DND-41 (cell line): ENCODE measurements at regions not wholly inside any gene's neighbourhood (a gene's known extent, or its start where the extent isn't known, plus 50 kb on each side); places are given as distances from the start of the nearest gene placed in this dataset.

Experiments used
- EZH2 ChIP-seq: IDR thresholded peaks from 3 replicates; pipeline ENCODE4 v1.6.1; 2012; ENCODE audit warnings: borderline replicate concordance, low read depth, mild to moderate bottlenecking, moderate library complexity, low read length, inconsistent platforms; ENCODE audit not compliant: severe bottlenecking
- TF ChIP-seq, protein P1 (sequence below): IDR thresholded peaks from 2 replicates; pipeline ENCODE4 v1.5.1; 2012; ENCODE audit warnings: borderline replicate concordance, low read length, moderate library complexity, mild to moderate bottlenecking; ENCODE audit not compliant: poor library complexity, severe bottlenecking; ENCODE audit errors: extremely low read depth

DNA sequence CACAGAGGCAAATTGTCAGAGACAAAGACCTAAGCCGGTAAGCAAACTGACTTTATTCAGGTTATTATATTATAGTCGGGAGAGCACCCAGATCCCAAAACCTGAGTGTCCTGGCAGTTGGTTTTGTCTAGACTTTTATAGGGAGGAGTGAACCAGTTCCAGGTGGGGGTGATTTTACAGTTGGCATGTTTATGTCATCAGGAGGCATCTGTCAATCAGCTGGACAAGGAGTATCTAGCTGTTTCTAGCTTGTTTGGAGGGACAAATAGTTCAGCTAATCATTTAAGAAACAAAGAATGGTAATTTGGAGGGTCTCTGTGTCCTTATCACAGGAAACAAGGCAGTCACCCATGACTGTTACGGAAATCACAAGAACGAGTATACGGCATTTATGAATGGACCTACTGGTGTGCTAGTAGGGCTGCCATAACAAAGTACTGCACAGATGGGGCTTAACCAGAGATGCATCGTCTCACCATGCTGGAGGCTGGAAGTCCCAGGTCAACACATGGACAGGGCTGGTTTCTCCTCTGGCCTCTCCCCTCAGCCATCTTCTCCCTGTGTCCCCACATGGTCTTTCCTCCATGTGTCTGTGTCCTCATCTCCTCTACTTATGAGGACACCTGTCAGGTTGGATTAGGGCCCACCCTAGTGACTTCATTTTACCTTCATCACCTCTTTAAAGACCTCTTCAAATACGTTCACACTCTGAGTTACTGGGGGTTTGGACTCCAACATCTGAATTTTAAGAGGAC lies 122.7 kb downstream of the LY86 start:
- TF ChIP-seq, protein P1, sequence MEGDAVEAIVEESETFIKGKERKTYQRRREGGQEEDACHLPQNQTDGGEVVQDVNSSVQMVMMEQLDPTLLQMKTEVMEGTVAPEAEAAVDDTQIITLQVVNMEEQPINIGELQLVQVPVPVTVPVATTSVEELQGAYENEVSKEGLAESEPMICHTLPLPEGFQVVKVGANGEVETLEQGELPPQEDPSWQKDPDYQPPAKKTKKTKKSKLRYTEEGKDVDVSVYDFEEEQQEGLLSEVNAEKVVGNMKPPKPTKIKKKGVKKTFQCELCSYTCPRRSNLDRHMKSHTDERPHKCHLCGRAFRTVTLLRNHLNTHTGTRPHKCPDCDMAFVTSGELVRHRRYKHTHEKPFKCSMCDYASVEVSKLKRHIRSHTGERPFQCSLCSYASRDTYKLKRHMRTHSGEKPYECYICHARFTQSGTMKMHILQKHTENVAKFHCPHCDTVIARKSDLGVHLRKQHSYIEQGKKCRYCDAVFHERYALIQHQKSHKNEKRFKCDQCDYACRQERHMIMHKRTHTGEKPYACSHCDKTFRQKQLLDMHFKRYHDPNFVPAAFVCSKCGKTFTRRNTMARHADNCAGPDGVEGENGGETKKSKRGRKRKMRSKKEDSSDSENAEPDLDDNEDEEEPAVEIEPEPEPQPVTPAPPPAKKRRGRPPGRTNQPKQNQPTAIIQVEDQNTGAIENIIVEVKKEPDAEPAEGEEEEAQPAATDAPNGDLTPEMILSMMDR, result no peak
- no peak for TF ChIP-seq EZH2
